RKO (cell line): ENCODE measurements at regions not wholly inside any gene's neighbourhood (a gene's known extent, or its start where the extent isn't known, plus 50 kb on each side); places are given as distances from the start of the nearest gene placed in this dataset.

Experiments used
- DNase-seq: peaks from one replicate; pipeline ENCODE4 v3.0.0-alpha.2; 2016; ENCODE audit warnings: low spot score

DNA sequence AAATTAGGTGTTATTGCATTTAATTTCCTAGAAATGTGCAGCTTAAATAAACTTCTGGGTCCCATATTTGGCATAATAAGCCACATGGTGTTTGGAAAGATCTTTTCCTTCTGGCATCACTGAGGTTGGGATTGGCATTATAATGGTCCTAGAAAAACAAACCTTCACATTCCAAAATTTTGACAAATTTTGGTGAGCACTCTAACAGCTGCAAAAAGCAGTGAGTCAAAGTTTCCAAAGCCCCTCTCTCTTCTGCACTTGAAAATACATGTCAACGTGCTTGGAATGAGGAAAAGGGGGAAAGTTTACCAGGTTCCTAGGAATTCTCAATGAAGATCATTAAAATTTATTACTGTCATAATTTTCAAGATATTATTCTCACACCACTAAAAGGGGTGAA lies 77.8 kb upstream of the STK17B start:
- DNase-seq = no peak

DNA sequence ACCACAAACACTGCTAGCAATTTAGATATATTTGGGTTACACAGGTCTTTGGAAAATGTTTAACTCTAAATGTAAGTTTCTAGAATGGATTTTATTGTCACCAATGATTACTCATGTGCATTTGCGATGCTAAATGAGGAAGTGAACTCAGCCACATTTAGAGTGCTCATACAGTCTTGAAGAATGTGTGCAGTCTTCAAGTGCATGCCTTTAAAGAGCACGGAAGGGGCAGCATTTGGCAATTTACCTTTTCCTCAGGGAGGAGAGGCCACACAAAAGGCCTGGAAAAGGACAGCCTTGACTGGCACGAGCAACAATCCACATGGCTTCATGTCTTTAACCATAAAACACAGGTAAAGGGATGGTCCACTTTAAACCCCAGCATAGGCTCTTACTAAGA lies 78.5 kb upstream of the STK17B start:
- DNase-seq = no peak

DNA sequence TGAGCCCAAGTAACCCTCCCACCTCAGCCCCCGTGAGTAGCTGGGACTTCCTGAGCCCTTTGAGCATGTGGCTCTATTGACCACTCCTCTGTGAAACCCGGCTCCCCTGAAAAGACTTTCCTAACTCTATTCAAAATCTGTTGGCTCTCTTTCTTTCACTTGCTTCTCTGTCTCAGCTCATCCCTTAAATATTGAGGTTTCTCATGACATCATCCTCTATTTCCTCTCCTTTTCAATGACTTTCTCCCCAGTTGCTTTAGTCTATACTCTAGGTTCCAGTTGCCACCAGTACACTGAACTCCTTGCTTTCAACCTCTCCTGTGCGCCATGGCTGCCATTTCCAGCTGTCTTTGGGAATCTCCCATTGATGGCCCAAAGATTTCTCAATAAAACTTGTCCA lies 79.8 kb upstream of the STK17B start:
- no peak for DNase-seq

DNA sequence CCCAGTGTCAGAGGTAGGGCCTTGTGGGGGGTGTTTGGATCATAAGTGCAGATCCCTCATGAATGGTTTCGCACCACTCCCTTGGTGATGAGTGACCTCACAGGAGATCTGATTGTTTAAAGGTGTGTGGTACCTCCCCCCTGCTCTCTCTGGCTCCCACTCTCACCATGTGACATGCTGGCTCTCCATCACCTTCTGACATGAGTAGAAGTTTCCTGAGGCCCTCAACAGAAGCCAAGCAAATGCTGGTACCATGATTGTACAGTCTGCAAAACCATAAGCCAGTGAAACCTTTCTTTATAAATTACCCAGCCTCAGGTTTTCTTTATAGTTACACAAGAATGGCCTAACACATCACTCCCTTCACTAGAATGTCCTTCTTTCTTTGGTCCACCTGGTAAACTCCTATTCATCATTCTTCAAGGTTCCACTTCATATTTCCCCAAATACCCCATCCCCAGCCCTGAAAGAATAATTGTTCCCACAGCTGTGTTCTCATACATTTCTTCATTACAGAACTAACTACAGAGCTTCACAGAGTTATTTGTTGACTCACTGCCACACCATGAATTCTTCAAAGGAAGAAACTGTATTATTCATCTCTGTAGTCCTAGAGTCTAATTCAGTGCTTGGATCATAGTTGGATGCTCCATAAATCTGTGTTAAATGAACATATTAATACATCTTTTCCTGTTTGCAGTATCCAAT lies 81.2 kb upstream of the STK17B start:
- DNase-seq = no peak

DNA sequence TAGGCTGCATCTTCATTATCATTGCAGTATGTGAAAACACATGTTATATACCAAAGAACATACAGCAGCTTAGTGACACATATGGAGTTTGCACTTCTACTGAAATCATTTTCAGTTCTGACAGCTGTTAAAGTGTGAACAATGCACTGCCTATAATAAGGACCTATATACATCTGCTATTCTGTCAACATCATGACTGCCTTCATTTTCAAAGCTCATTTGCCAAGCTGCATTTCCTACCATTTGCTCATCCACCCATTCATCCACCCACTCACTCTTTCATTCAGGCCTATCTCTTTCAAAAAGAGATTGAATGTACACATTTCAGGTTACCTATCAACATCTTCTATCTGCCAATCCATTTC lies 81.7 kb upstream of the STK17B start:
- no peak for DNase-seq

DNA sequence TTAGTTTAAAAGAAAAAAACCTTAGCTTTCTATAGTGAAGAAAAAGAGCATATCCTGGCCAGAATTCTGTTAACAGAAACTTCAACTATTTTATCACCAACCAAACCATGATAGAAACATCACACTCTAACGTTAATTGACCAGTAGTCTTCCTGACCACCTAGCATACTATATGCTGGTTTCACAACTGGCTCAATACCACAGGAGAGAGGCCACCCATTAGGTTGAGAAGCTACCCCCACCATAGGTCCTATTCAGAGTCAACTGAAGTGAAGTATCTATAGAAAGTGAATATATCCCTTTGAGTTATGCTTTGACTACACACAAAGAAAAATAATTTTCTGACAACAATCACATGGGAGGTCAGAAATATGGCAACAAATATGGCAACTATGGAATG lies 85.2 kb upstream of the STK17B start:
- no peak for DNase-seq

DNA sequence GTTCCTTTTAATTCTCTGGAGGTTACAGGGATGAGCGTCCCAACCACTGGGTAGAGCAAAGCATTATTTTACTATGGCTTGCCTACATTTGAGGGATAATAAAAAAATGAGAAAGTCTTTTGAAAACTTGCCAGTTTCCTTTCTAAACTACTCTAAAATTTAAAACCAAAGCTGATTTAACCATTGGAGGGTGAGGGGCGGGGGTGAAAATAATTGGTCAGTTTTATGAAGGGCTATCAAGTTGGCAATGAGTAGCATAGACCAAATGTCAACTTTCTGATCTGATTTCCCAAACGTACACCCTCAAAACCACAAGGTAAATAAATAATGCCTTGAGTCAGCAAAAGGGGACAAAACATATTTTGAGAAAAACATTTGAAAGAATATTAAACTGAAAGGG lies 85.7 kb upstream of the STK17B start:
- DNase-seq = no peak

DNA sequence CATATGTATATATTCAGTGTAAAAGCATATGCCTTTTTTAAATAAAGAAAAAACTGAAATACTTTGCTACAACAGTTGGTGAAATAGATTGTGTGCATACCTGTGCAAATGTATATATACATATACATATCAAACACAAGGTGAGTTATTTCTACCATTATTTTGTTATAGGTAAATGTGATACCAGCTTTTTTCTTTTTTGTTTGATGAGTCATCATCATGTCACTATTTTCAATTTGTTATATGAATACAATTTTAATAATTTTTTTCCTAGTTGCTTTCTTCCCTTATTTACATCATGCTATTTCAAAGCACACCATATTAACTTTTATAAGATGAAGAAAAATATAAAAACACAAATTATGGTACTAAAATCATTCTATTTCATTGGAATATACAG lies 87.0 kb upstream of the STK17B start:
- DNase-seq = no peak

DNA sequence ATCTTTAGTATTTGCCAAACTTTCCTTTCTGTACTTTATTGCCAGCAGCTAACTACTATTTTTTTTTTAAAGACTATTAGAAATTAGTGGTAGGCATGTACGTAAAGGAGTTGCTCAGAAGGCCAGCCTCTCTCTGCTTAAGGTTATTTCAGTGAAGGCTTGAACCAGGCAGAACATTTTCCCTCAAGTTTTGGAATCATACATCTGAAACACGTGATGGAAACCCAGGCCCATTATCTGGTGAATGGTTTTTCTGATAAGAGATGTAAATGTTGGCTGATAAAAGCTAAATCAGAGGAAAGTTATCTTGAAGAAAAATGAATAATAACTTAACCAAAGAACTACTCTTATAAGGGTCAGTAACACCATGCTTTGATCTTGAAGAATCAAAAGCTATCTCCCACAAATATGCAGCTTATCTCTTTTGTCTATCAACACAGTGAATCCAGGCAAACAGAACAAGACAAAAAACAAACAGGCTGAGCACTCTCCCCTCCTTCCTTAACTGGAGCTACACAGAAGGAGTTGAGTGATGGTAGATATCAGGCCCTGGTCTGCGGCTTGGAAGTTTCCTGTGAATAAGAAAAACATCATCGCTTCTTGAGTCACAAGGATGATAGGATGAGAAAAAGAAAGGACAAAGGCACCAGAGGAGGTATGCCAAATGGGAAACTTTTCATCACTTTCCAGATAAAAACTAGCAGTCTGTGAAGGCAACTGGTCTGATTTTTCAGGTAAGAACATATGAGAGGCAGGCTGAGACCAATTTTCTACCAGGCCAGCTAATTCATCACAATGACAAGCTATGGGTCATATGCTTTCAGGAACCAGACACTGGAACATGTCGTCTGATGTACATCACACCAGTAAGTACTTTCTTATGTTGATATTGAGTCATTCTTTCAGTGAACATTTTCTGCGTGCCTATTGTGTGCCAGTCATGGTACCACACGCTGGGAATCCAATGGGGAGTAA lies 88.4 kb upstream of the STK17B start:
- DNase-seq = no peak

DNA sequence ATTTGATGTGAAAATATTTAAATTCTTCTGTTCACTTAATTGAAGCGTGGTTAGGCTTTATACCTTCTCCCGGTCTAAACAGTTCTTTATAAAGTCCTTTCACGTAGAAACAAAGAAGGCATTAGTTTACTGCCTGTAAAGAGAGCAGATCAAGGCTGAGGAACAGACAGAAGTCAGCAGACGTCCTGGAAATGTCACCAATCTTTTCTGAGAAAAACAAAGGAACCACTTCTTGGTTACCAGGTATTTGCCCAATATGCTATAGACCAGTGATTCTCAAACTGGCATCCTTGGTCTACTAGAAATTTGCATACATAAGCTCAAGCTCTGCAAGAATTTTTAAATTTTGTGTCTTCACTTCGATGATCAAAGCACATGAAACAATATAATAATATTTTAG lies 89.2 kb upstream of the STK17B start:
- DNase-seq = no peak

DNA sequence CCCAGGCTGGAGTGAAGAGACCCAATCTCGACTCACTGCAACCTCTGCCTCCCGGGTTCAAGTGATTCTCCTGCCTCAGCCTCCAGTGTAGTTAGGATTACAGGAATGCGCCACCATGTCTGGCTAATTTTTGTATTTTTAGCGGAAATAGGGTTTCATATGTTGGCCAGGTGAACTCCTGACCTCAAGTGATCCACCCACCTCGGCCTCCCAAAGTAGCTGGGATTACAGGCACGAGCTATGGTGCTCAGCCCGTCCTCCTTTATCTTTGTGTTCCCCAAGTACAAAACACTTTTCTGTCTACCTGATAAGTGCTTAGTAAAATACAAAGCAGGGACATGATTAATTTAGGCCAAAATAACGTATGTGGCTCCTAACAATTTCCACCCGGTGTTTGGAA lies 91.2 kb upstream of the STK17B start:
- no peak for DNase-seq

DNA sequence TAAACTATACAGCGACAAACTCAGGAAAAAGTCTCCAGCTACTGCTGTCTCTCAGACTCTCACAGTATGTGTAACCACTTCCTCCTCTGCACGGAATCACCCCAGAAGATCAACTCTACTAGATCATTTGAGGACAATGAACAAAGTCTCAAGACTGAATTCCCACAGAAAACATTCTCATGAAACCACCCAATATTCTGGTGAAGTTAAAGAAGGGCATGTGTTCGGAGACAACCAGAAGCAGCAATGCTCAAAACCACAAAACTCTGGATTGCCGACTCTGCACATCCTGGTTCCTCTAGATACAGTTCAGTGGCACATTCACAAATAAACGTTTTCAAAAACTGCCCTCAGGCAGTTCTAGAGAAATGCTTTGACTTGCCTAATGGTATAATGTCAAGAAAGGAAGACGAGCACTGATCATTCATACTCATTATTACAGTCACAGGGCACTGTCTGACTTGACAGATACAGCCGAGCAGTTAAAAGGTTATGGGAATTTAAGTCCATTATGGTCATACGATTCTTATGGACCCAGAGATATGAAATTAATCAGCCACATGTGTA lies 91.9 kb upstream of the STK17B start:
- DNase-seq = no peak

DNA sequence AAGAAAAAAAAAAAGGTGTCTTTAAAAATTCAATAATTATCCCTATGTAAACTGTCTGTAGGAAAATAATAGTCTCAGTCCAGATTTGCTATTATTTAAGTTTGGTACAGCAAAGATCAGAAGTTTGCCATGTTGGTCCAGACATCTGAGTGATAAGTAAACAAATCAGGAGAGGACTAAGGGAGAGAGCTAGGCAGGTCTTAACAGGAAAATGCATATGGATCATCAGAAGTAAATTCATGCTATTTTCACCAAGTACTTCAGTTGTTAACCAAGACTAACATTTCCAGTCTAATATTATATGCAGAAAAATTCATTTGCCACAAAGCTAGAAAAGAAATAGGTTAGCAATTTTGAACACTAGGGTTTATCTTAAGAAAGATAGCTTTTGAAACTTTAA lies 95.0 kb upstream of the STK17B start:
- DNase-seq = no peak

DNA sequence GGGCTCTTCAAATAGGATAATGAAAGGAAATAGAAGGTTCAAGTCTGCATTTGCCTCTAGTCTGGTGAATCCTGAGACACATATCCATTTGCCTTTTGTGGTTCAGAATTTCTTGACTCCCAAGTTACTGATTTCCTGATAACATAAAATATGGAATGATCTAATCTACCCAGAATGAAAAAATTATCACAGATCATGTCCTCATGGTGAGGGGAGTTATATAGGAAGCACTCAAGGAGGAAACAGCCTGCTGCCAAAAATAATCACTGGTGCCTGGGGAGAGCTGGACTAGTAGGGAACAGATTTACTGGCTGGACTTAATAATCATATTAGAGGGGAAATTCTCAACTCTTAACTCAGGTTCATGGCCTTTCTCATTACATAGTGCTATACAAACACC lies 95.5 kb upstream of the STK17B start:
- DNase-seq = no peak

DNA sequence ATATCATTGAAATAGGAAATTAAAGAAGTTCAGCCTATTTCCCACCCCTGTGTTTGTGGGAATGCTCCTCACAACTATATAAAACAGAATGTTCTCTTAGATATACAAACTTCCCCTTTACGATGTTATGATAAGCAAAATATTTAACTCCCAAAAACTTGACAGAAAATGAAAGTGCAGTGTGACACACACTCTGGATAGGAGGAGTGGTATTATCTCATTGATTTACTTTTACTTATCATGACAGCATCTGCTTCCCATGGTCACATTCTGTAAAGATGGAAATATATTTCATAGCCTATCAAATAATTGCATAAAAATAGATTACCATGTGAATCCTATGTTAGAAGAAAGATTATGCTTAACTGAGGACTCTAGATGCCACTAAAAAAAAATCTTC lies 96.6 kb upstream of the STK17B start:
- DNase-seq = no peak

DNA sequence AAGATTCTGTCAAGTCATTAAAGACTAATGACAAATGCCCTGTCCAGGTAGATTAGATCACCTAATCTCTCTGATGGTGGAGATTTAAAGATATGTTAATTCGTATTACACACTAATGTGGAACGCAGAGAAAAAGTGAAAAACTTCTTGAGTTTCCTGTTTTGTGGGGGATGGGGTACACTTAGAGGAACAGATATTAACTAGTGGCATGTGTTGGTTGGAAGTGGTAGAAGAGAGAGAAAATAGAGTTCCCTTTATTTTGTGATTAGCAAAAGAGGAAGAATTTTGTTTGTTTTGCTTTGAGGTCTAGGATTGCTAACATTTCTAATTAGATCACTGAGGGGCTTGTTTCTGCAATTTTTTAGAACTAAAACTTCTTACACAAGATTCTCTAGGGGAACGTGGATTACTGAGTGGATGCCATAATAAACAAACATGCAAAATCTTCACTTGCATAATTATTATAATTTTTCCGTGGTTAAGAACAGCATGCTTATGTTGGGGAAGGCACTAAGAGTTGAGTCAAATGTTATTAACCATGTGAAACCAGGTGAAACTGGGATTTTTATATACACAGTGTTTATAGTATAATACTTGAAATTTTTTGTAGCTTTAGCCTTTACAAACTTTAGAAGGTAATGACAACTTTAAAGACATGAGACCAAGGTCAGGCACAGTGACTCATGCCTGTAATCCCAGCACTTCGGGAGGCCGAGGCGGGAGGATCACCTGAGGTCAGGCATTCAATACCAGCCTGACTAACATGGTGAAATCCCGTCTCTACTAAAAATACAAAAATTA lies 97.4 kb upstream of the STK17B start:
- no peak for DNase-seq

DNA sequence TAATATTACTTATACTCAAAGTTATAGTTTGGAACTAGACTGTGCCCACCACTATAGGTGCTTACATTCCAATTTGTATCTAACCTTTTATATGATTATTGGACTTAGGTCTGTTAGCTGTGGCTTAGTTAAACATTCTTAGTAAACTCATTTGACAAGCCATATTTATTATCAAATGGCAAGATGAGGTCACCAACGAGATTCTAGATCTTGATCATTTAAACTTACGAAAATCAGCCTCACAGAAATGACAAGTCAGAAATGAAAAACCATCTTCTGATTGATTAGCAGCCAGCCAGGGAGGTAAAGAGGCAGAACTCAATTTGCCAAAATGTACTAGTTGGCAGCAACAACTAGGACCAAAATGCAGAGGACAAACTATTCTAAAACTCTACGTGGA lies 100.4 kb upstream of the STK17B start:
- no peak for DNase-seq

DNA sequence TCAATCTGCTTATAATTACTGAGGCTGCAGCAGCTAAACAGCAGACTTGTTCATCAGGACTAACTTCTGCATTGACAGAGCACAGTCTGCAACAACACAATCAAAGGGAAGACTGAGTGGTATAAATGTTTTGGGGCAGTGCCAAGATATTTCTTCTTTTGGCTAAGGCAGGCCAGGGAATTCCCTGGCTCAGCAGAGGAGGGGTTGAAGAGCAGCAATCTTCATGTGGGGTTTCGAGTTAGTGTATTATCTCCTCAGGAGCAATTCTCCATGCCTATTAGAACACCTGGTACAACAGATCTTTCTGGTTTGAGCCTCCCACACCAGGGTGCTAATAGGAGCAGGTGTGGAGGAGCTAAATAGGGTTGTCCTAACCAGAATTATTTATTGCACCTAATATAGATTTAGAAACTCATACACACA lies 103.0 kb upstream of the STK17B start:
- DNase-seq = no peak

DNA sequence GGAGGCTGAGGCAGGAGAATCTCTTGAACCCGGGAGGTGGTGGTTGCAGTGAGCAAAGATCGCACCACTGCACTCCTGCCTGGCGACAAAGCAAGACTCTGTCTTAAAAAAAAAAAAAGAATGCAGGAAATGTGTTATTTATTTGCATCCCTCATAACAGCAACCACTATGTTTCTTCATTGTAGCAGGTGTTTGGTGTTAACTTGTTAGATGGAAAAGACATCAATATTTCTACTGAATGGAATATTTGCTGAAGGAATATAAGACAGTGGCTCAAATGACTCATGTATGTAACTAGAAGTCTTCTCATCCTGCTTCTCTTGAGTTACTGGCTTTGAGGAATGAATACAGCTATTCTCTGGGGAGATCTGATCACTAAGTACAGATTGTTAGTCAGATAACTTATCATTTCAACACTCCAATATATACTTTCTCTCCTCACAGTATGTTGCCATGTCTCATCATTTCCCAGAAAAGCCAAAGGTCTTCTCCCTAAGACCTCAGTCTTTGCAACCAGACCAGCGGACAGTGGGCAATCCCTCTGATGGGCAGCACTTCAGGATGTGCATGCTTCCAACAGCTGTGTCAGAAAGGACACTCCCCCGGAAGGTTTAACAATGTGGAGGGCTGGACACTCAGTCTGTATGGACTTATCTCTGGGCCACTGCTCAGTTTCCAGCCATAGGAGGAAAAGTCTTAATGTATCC lies 104.4 kb upstream of the STK17B start:
- no peak for DNase-seq

DNA sequence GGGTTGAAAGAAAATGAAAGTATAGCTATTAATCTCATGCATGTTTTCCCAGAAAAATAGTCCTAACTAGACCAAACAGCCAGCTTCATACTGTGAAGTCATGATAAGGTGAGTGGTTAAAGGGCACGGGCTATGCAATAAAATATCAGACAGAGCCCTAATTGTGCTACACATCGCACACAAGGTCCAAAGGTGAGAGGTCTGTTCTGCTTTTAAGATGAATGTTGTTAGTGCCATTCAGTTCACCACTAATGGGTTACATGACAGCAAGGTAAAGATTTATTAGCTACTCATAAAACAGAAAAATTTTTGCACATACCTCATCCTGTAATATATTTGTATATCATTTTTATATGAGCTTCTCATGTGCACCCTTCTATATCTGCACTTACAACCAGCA lies 105.0 kb upstream of the STK17B start:
- no peak for DNase-seq

DNA sequence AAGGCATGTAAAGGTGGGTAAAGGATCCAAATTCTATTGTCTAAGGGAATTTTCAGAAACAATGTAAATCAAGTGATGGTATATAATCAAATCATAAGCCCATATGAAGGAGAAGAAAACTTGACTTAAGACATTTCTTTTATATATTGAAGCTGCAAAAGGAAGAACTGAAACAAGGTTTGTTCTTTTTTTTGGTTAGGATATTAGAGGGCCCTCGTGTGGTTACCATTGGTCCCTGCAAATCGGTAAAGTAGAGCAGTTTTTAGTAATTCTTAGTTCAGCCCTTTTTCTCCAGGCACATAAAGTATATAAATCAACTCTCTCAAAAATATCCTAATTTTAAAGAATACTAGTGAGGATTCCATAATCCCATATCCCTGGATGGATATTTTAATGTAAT lies 105.6 kb upstream of the STK17B start:
- peak; percentile 41 for DNase-seq

DNA sequence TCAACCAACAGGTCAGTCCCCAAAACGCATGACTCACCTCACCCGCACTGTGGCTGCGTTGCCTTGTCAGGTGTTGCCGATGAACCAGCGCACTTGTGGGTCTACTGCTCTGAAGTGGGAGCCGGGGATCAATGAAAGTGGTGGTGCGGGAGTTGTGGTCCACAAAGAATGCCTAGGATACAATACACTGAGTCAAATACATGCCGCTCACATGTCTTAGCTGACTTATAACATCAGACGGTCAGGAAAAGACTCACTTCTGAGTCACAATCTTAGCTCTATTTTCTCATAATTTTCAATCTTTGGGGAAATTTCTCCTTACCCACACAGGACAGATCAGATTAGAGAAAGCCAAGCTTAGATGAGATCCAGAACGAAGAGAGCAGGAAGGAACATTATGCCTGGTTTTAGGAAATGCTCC lies 107.1 kb upstream of the STK17B start:
- peak; percentile 63 for DNase-seq
